ENCODE measurements at regions not wholly inside any gene's neighbourhood (a gene's known extent, or its start where the extent isn't known, plus 50 kb on each side); places are given as distances from the start of the nearest gene placed in this dataset.

GRCh38 chr1:185487936-185488335 lies 170.9 kb upstream of the IVNS1ABP start:
- BruUV-seq (replicated peaks) = no TSS peak
- in situ Hi-C loops (cut with MboI; ENCODE audit: low sequenced_read_pairs) = no loop called here
- TF ChIP-seq MXI1 (IDR thresholded peaks at IDR 0.05; ENCODE audit: borderline replicate concordance, low read depth, low read length) (no peak), NFE2L2 (IDR thresholded peaks at IDR 0.05; ENCODE audit: low read depth, low read length) (no peak), RCOR1 (IDR thresholded peaks at IDR 0.05; ENCODE audit: insufficient replicate concordance, low read length) (no peak), ELK1 (IDR thresholded peaks at IDR 0.05; ENCODE audit: borderline replicate concordance, low read depth, low read length) (no peak), BHLHE40 (IDR thresholded peaks at IDR 0.05; ENCODE audit: low read depth, low read length) (no peak), FOS (IDR thresholded peaks at IDR 0.05; ENCODE audit: low read depth, low read length) (no peak)
- H3K4me1 ChIP-seq (ENCODE audit: control insufficient read depth, insufficient read depth, low read length) = peaks cover 8% of the 10 kb centered on the region; the same call in 1 of the 2 replicates
- H3K18ac ChIP-seq (ENCODE audit: low read depth, low read length) = no peak overlapping the region
- dilution Hi-C loops (cut with HindIII; ENCODE audit: low sequenced_read_pairs, unreplicated experiment) = no loop called here
- H3K9ac ChIP-seq (ENCODE audit: low read depth, low read length) = no peak overlapping the region
- no peak overlapping the region for H2AK5ac ChIP-seq (ENCODE audit: low read depth, low read length)
- no peak overlapping the region for H2AFZ ChIP-seq (replicated peaks; ENCODE audit: low read length, poor library complexity)
- H2BK120ac ChIP-seq (ENCODE audit: low read depth, low read length) = no peak overlapping the region
- no CpG with 5 or more reads among the region's 2 CpGs for WGBS, 2 experiments (ENCODE audit: extremely low coverage in 2 of 2, insufficient read length in 1 of 2)
- H3K9me3 ChIP-seq (ENCODE audit: control insufficient read depth, insufficient read depth, low read length) = no peaks in the 10 kb centered on the region
- no peak overlapping the region; the same call in 1 of the 2 replicates for H3K23ac ChIP-seq (ENCODE audit: low read depth, low read length)
- H3K14ac ChIP-seq (replicated peaks; ENCODE audit: low read depth, low read length) = no peak overlapping the region
- no peaks in the 10 kb centered on the region for H3K79me1 ChIP-seq (ENCODE audit: low read depth in 1 of 2, low read length in 2 of 2)
- H3K4me3 ChIP-seq (ENCODE audit: insufficient read depth, low read depth, low read length) = no peak overlapping the region
- no peaks in the 10 kb centered on the region for H4K20me1 ChIP-seq (ENCODE audit: insufficient read depth, low read length)
- no peak overlapping the region for H4K8ac ChIP-seq (ENCODE audit: low read depth in 2 of 2, low read length in 2 of 2)
- no peak overlapping the region for H4K5ac ChIP-seq (ENCODE audit: low read depth, low read length)
- no peak overlapping the region for H4K91ac ChIP-seq (ENCODE audit: insufficient read depth, low read depth, low read length)
- no peaks in the 10 kb centered on the region for H3K36me3 ChIP-seq (ENCODE audit: control insufficient read depth, insufficient read depth, low read length)
- no peak overlapping the region for H3K27ac ChIP-seq (ENCODE audit: insufficient read depth, low read length)
- intact Hi-C loops (cut with micrococcal nuclease) = no loop called here
- ChIA-PET POLR2A (ENCODE audit: unreplicated experiment) (no interaction called here), CTCF (no interaction called here)
- no peak overlapping the region for H3K4ac ChIP-seq (ENCODE audit: low read depth, low read length)
- no peak overlapping the region for H2AK9ac ChIP-seq (replicated peaks; ENCODE audit: low read depth, low read length, poor library complexity)
- no peak overlapping the region for H2BK20ac ChIP-seq (ENCODE audit: low read depth, low read length)
- no peak overlapping the region; the same call in 2 of the 3 replicates for H2BK15ac ChIP-seq (ENCODE audit: low read depth, low read length)
- H2BK5ac ChIP-seq (ENCODE audit: low read depth, low read length, poor library complexity, severe bottlenecking) = no peak overlapping the region
- H3K56ac ChIP-seq (ENCODE audit: extremely low read depth, insufficient read depth, low read length) = no peak overlapping the region
- no peaks in the 10 kb centered on the region for H3K27me3 ChIP-seq (ENCODE audit: control insufficient read depth, insufficient read depth, low read length)
- ATAC-seq (ENCODE audit: low read depth) (no peak), DNase-seq (no peak)
- H3K4me2 ChIP-seq (ENCODE audit: low read depth, low read length) = no peak overlapping the region
- peaks cover 13% of the 10 kb centered on the region for H3K9me1 ChIP-seq (ENCODE audit: insufficient read depth, low read length)

All from IMR-90 (cell line).